Ovary (tissue), 7 donors: ENCODE measurements at regions not wholly inside any gene's neighbourhood (a gene's known extent, or its start where the extent isn't known, plus 50 kb on each side); places are given as distances from the start of the nearest gene placed in this dataset.

ENCODE experiments used
- DNase-seq, 5 donors: peaks; one replicate each; pipeline ENCODE4 v3.0.0-alpha.2; 2019 to 2020
- H3K27ac ChIP-seq, 2 donors: fragments of 200-600 bp; one replicate each; pipeline versions ENCODE4 v1.5.1 to v1.8.0; 2019 to 2022
- H3K27me3 ChIP-seq: fragments of 200-600 bp; one replicate; pipeline ENCODE4 v1.8.0; 2022
- H3K36me3 ChIP-seq: fragments of 200-600 bp; sonication (generic); one replicate; pipeline ENCODE4 v1.5.1; 2019
- H3K4me1 ChIP-seq: one replicate; pipeline ENCODE4 v1.8.1; 2013; ENCODE audit warnings: mild to moderate bottlenecking, moderate library complexity; ENCODE audit not compliant: insufficient read depth
- H3K4me3 ChIP-seq: fragments of 200-600 bp; sonication (generic); one replicate; pipeline ENCODE4 v1.5.1; 2017
- H3K9me3 ChIP-seq, 2 donors: fragments of 200-600 bp in 1 of 2; sonication (generic) in 1 of 2; one replicate each; pipeline versions ENCODE4 v1.5.1 to v1.8.1; 2013 to 2019; ENCODE audit warnings: mild to moderate bottlenecking in 1 of 2, moderate library complexity in 1 of 2
- CTCF ChIP-seq, 3 donors: fragments of 450-650 bp in 2 of 3; fragments of 200-600 bp in 1 of 3; IDR thresholded peaks; one replicate each; pipeline versions ENCODE4 v1.5.1 to v1.8.0; 2016 to 2022; ENCODE audit warnings: antibody characterized with exemption in 3 of 3, mild to moderate bottlenecking in 1 of 3
- EP300 ChIP-seq: sonication (generic); formaldehyde crosslinking; IDR thresholded peaks from one replicate; pipeline ENCODE4 v1.6.1; 2017; ENCODE audit warnings: antibody characterized with exemption
- POLR2A ChIP-seq: fragments of 450-650 bp; IDR thresholded peaks from one replicate; pipeline ENCODE4 v1.6.1; 2017; ENCODE audit warnings: antibody characterized with exemption, mild to moderate bottlenecking, moderate library complexity
- WGBS, 3 donors: extraction: QIAGEN DNeasy Blood & Tissue Kit in 1 of 3; methylation state at CpG; one replicate each; pipeline versions ENCODE4 v1.1.5 to v1.1.7; 2013 to 2017; 5-methylcytosine and 5-hydroxymethylcytosine counted together
- intact Hi-C, 4 donors: fragments of 100-400 bp; cut with DNase I; formaldehyde crosslinking; loops; one replicate each; pipeline versions ENCODE4 v1.11.0 to v1.15.1; 2022 to 2023
- donor health status: DM: no; HTN: no; CAD: no; lungs with moderate emphysema.
- donor health status: DM: no; HTN: no; CAD: no.
- donor health status: Bipolar disorder and iron deficiency.
- donor health status: DM: no; HTN: no; CAD: no.
- donor health status: DM: yes; HTN: yes; CAD: no.

GRCh38 chr3:55241098-55241497, 246.0 kb downstream of the WNT5A start:
- no peak for DNase-seq
- H3K4me1 ChIP-seq = no peaks in the 10 kb centered on the region
- no peak overlapping the region for H3K4me3 ChIP-seq
- no peak overlapping the region for H3K27ac ChIP-seq
- intact Hi-C loops = no loop called here
- H3K9me3 ChIP-seq = no peaks in the 10 kb centered on the region
- TF ChIP-seq EP300 = no peak
- TF ChIP-seq POLR2A = no peak
- TF ChIP-seq CTCF (IDR thresholded peaks at IDR 0.05) = no peak
- 91 to 94% (median 93%) methylated on average over 3 of the region's 3 CpGs for WGBS, 3 donors
- H3K36me3 ChIP-seq = no peaks in the 10 kb centered on the region
- no peaks in the 10 kb centered on the region for H3K27me3 ChIP-seq

- Histone ChIP-seq H3K27me3 (no peaks in the 10 kb centered on the region), H3K27ac (no peak overlapping the region), H3K4me3 (no peak overlapping the region), H3K36me3 (no peaks in the 10 kb centered on the region), H3K4me1 (no peaks in the 10 kb centered on the region), H3K9me3 (no peaks in the 10 kb centered on the region)
- no peak for DNase-seq
- intact Hi-C loops = no loop called here
- TF ChIP-seq EP300 = no peak
- no peak for TF ChIP-seq CTCF (IDR thresholded peaks at IDR 0.05)
- TF ChIP-seq POLR2A = no peak
Measured at GRCh38 chr3:55235416-55235815, 251.7 kb downstream of the WNT5A start.

- Histone ChIP-seq H3K27ac (no peak overlapping the region), H3K9me3 (no peaks in the 10 kb centered on the region), H3K4me3 (no peak overlapping the region), H3K27me3 (no peaks in the 10 kb centered on the region), H3K36me3 (no peaks in the 10 kb centered on the region), H3K4me1 (no peaks in the 10 kb centered on the region)
- no peak for DNase-seq
- intact Hi-C loops = no loop called here
- TF ChIP-seq EP300 (no peak), POLR2A (no peak), CTCF (IDR thresholded peaks at IDR 0.05) (no peak)
- 79 to 88% (median 83%) methylated on average over 5 of the region's 5 CpGs for WGBS, 3 donors
Measured at GRCh38 chr3:55226696-55227095, 260.4 kb downstream of the WNT5A start.

GRCh38 chr3:55218577-55218976, 268.5 kb downstream of the WNT5A start:
- H3K27me3 ChIP-seq = no peaks in the 10 kb centered on the region
- no peaks in the 10 kb centered on the region for H3K36me3 ChIP-seq
- no peaks in the 10 kb centered on the region for H3K4me1 ChIP-seq
- no peak for DNase-seq
- no peak overlapping the region for H3K27ac ChIP-seq
- intact Hi-C loops = no loop called here
- H3K9me3 ChIP-seq = no peaks in the 10 kb centered on the region
- WGBS, 3 donors = 0 to 56% (median 0%) methylated on average over 1 of the region's 1 CpG
- no peak overlapping the region for H3K4me3 ChIP-seq
- TF ChIP-seq EP300 = no peak
- no peak for TF ChIP-seq CTCF (IDR thresholded peaks at IDR 0.05)
- TF ChIP-seq POLR2A = no peak

- intact Hi-C loops = no loop called here
- TF ChIP-seq CTCF (IDR thresholded peaks at IDR 0.05) = no peak
- TF ChIP-seq POLR2A = no peak
- no peak for TF ChIP-seq EP300
- no peaks in the 10 kb centered on the region for H3K27me3 ChIP-seq
Measured at GRCh38 chr3:55207744-55208143, 279.4 kb downstream of the WNT5A start.

More at GRCh38 chr3:55207744-55208143, 279.4 kb downstream of the WNT5A start:
- no peak overlapping the region for H3K27ac ChIP-seq
- H3K36me3 ChIP-seq = no peaks in the 10 kb centered on the region
- H3K4me3 ChIP-seq = no peak overlapping the region
- no peaks in the 10 kb centered on the region for H3K4me1 ChIP-seq
- DNase-seq = no peak
- H3K9me3 ChIP-seq = no peaks in the 10 kb centered on the region
